ENCODE measurements at regions not wholly inside any gene's neighbourhood (a gene's known extent, or its start where the extent isn't known, plus 50 kb on each side); places are given as distances from the start of the nearest gene placed in this dataset.
"Not testable (repeated sequence)": the region's sequence is repeated elsewhere in the genome, so short reads cannot be mapped to it uniquely, and the experiment has no call there.

DNA sequence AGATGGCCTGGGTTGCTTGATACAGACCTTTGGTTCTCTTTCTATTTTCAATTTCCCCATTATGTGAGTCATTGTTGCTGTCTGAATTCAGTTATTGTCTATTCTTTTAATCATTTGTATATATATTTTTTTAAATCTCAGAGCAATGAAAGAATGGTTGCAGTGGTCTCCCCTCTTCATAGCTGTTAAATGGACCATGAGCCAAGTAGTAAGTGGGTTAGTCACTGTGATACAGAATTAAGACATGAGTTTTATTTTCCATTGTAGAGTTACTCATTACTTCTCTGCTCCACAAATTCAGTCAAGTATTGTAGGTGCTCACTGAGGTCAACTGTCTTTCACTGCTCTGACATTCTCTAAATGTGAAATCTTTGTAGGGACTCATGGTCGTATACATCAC, 174.6 kb upstream of the GRAMD2B start:
- no peak for DNase-seq (ENCODE audit: low read depth)

DNA sequence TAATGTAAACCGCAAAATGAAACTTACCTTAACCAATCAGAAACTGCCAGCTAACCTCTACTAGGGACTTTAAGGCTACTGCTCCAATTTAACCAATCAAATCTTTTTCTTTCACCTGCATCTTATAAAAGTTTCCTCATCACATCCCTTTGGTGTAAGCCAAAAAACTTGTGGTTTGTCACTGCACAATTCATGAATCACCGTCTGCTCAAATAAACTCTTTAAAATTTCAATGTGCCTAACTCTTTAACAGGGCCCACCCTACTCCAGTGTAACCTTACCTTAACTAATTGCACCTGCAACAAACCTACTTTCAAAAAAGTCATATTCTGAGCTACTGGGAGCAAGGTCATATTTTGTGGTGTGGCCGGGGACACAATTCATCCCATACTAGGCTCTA, 172.2 kb upstream of the GRAMD2B start:
- DNase-seq (ENCODE audit: low read depth), result no peak

DNA sequence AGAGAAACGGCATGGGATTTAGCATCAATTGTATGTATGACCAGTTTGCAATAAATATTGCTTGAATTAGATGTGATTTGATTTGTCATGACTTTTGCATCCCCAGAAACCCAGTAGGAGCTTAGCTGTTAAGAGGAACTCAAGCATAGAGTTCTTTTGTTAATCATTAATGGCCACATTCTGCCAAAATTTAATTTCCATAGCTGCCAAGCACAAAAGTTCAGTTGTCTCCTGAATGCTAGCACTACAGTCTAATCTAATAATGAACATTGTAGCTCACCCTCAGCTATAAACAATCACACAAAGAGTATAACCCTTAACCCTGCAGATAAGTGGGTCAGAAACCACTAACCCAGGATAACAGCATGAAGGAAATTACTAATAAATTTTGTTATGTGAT, 169.8 kb upstream of the GRAMD2B start:
- DNase-seq (ENCODE audit: low read depth), result no peak

DNA sequence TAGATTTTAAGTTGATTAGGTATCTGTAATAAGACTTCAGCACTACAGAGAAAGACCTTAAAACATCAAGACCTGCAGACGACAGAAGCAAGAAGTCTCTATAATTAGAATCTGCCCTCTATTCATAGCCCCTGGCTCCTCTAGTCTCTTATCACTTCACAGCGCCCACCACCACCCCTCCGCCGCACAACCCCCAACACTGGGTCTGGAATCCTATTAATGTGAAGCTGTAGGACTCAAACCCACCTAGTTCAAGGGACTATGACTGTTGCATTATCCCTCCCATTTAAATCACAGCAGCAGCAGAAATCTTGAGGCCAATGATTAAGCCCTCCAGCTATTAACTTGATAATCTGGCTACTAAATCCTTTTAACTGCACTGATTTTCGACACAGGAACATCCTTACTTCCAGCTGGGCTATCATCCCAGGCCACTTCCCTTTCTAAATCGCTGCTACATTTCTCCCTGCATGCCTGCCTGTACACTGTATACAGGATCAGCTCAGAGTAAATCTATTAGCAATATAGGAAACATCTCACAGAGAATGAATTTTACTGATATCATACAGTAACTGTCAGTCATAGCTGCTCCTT, 159.5 kb upstream of the GRAMD2B start:
- no peak for DNase-seq (ENCODE audit: low read depth)

DNA sequence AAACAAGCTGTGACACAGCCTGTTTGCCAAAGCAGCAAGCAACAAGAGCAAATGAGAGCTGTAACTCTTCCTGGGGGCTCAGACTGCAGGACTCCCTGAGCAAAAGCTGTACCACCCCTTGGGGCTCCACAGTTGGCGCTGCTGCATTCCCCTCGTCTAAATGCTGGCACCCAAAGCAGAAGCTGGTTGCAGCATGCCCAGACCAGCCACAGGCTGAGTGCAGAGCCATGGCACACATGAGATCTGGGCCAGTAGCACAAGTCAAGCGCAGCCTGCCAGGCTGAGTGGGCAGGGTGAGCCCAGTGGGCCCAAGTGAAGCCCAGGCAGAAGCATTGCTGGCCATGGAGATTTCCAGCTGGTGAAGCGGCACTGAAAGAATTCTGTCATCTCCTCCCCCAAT, 157.3 kb upstream of the GRAMD2B start:
- no peak for DNase-seq (ENCODE audit: low read depth)

DNA sequence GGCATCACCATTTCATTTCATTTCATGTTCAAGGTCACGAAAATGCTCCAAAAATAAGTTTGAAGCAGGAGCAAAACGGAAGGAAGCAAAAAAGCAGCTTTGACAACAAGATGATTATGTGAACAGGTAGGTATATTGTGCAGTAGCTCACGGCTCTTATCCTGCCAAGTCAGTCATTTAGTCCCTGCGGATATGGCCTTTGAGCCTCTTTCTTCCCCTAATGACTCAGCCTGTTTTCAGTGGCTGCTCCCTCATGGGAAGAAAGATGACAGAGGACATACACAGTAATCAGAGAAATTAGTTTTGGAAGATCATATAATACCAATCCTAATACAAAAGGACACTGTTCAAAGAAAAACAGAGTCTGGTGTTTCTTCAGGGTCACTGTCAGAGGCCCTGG, 155.8 kb upstream of the GRAMD2B start:
- DNase-seq (ENCODE audit: low read depth), result no peak

DNA sequence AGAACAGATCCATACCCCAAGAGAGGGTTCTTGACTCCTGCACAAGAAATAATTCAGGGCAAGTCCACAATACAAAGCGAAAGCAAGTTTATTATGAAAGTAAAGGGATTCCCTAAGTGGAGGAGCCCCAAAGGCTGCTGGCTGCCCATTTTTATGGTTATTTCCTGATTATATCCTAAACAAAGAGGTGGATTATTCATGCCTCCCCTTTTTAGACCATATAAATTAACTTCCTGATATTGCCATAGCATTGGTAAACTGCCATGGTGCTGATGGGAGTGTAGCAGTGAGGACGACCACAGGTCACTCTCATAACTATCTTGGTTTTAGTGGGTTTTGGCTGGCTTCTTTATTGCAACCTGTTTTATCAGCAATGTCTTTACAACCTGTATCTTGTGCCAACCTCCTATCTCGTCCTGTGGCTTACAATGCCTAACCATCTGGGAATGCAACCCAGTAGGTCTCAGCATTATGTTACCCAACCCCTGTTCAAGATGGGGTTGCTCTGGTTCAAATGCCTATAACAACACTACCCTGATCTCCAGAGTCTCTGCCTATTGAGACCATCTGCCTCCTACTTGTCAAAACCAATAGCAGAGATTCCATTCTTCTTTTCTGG, 154.4 kb upstream of the GRAMD2B start:
- no peak for DNase-seq (ENCODE audit: low read depth)

DNA sequence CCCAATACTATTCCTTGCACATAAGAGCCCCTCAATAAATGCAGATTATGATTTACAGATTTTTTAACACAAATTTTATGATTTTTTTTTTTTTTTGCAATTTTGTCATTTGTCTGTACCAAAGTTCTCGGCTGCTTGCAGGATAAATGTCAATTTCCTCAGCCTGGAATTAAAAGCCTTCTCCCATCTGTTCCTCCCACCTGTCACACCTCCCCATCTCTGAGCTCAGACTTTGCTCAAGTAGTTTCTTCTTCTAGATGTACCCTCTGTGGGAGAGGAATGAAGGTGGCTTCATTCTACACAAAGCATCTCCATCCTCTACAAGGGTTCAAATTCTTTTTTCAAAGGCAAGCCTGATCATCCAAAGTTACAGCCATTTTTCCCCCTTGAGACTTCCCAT, 153.7 kb upstream of the GRAMD2B start:
- DNase-seq (ENCODE audit: low read depth), result no peak

DNA sequence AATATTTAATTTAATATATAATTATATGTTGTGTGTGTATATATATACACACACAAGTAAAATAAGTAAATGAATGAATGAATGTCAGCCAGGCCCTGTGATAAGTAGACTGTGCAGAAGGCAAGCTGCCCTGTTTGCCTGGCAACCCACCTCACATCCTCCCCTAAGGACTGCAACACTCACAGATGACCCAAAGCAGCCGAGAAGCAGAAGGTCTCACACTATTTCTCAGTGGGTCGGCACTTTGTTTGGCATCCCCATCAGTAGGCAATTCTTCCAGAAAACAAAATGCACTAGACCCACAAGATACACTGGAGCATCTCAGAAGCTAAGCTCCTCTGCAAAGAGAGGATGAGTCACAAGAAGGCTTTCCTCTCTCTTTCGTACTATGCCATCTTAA, 152.1 kb upstream of the GRAMD2B start:
- no peak for DNase-seq (ENCODE audit: low read depth)

DNA sequence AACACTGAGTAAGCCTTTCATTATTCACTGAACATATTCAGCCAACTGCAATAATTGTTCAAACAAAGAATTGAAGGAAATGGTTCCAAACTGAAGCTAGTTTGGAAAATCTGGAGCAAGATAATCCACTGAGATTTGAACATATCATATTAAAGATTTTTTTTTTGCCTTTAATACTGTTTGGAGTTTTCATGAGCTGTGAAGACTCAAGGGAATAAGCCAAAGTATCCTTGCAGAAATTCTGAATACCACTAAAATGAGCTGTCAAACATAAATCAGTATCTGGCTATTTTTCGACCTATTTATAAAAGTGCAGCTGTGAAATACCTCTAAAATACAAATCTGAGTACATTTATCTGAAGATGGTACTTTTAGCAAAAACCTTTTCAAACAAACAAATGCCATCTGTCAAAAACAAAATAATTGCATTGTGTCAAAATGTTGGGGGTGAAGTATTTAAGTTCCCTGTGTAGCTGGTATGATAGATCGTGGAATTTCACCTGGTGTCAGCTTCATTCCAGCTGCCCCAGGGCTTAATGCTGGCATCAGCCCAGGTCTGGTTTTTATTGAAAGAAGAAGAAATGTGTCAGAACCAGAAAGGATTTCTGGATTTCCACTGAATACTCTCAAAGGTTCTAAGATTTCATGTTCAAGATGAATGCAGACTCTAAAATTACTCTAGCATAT, 149.0 kb upstream of the GRAMD2B start:
- DNase-seq (ENCODE audit: low read depth), result no peak

DNA sequence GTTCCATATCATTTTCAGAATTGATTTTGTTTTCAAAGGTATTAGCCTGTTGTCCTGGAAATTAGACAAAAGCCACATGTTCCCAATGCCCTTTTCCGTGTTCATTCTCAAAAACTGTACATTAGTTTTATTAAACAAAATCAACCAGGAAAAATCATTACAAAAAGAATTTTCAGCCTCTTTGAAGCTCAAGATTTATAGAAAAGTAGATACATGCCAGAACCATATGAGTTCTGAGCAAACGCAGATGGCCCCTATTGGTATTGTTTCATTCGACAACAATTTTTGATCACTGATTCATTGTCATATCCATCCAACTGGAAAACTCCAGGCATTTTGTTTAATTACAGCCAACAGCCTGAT, 148.5 kb upstream of the GRAMD2B start:
- DNase-seq (ENCODE audit: low read depth), result no peak

DNA sequence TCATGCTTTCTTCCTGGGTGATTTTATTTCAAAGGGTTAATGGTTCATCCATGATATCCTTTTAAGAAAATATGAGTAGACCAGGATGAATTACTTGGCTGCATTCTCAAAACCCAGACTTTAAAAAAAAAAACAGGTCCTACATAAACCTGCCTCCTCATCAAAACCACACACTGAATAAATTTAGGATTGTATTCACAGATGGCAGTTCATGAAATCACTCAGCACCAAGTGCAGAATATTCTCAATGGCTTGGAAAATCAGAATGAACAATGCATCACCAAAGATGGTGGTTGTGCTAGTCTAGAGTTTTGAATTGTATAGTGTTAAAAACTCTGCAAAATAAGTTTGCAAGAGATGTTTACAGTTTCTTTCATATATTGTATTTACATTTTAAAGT, 145.4 kb upstream of the GRAMD2B start:
- DNase-seq (ENCODE audit: low read depth), result no peak

DNA sequence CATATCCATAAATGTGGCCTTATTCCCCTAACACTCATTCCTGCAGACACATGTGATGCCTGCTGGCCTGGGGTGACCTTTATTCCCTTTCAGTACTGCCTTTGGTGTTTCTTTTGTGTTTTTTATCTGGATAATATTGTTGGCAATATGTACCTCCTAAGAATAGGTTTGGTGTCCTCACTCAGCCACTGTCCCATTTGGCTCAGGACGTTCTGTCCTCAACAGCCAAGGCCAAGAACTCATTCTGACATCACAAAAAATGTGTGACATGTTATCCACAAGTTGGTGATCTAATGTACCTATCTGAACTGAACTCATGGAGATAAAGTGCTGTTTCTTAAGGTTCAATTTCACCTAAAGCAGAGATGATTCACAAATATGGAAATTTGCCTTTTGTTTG, 142.9 kb upstream of the GRAMD2B start:
- no peak for DNase-seq (ENCODE audit: low read depth)

DNA sequence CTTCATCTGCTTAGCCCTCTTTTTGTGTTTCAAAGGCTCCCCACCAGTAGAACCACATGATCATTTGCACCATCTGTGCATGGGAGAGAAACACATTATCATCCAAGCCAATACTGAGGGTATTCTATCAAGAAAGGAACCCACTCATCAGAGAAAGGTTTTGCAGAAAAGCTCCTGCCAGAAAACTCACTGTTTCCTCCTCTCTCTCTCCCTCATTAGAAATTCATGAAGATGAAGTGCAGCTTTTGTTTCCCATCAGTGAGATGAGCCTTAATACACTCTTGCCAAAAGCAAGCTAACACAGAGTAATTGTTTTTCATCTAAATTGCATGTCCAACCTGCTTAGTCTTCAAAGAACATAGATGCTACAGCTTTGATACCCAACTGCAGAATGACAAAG, 142.4 kb upstream of the GRAMD2B start:
- no peak for DNase-seq (ENCODE audit: low read depth)

DNA sequence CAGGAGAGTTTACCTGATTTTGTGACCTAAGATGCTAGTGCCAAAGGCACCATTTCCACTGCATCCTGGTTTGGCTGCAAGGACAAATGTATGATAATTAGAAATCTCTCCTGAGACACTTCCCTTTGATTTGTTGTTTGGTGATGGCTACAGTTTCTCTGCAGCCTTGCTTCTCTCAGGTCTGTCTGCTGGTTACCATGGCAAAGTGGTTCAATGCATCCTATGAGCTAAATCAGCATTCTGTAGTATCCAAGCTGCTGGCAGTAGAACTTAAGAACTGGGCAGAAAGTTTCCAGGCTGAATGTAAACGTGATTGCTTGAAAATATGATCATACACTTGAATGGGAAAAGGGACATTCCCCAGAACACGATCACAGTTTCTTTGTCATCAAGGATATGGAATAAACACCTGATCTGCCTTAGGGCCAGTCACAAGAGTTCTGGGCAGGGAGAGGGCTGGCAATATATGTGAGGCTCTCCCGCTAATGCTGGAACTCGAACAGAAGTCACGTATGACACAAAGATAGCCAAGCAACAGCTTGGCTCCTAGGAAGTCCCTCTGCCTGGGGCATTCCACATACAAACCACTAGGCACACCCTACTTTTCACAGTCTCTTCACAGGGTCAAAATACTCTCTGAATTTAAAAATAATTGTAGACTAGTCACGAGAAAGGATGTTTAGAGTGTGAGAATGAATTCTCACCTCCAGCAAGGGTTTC, 138.1 kb upstream of the GRAMD2B start:
- DNase-seq (ENCODE audit: low read depth), result no peak

DNA sequence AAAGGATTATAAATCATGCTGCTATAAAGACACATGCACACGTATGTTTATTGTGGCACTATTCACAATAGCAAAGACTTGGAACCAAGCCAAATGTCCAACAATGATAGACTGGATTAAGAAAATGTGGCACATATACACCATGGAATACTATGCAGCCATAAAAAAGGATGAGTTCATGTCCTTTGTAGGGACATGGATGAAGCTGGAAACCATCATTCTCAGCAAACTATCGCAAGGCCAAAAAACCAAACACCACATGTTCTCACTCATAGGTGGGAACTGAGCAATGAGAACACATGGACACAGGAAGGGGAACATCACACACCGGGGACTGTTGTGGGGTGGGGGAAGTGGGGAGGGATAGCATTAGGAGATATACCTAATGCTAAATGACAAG, 127.1 kb upstream of the GRAMD2B start:
- DNase-seq (ENCODE audit: low read depth), result not testable (repeated sequence)

DNA sequence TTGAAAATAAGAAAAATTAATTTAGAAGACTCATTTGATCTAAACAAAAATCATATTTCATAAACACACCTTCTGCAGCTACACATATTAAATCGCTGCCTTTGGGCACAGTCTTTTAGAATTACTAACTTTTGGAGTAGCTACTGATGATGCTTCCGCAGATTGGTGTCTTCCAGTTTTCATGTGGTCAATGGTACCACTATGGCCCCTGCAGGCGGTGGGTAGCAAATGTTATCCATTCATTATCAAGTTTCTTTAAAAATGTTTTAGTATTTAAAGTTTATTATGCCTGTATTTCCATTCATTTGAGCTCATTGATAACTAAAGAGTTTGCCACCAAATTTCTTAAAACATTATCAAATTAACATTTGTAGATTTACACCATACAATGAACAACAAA, 122.9 kb upstream of the GRAMD2B start:
- DNase-seq (ENCODE audit: low read depth), result no peak

DNA sequence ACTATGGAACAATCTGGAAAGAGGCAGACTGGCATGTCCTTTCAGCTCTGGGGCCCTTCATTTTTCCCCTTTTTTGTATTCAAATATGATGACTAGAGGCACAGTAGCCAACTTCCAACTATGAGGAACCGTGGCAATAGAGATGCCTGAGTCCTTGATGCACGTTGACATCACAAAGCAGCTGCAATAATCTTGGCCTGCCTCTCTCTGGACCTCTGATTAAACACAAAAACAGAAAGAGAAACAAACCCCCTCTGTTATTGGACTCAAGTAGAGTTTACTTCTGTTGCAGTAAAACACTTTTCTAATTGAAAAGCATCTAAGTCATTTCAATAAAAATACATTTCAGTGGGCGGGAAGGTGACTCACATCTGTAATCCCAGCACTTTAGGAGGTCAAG, 122.2 kb upstream of the GRAMD2B start:
- no peak for DNase-seq (ENCODE audit: low read depth)

DNA sequence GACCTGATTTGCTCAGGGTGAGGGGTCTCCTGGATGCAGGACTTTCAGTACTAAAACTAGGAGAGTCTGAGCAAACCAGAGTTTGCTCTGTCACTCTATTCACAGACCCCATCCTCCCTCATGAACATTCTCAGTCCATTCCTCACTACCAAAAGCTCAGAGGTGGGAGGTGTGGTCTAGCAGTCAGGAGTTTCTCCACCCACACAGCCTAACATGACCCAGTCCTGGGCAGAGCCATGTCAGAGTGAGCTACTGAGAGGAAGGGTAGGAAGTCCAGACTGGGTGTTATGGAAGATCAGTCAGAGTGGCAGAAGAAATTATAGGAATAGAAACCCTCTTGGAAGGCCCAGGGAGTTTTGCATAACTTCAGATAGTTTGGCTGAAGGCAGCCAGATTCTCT, 113.3 kb upstream of the GRAMD2B start:
- no peak for DNase-seq (ENCODE audit: low read depth)

DNA sequence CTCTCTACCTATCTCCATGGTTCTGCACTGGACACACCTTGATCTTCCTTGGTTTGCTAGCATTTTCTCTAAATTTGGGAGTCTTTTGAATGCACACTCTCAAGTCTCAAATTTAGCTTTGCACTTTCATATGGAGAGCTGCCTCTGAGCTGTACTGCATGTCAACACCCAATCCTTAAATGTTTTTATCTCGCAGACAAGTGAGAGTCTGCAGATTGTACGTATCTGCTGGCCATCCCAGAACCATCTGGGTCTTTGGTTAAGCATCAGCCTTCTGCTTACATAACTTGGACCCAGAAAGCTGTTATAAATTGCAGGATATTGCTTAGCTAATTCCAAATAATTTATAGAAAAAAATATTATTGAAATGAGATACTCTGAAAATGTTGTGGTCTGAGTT, 111.4 kb upstream of the GRAMD2B start:
- no peak for DNase-seq (ENCODE audit: low read depth)

DNA sequence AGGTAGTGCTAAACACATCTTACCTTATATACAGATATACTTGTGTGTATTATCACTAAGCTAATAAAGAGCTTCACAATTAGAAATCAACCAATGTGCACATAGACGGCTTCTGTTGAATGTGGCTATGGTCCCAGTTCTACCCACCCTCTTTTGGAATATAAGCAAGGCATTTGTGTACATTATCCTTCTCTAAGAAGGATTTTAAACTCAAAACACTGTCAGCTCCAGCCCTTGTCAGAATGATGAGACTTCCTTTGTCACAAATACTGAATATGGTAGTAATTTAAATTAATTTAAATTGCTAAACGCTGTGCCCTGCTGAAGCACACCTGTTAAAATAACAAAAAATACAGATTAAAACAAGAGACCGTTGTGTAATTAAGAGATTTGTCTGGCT, 107.9 kb upstream of the GRAMD2B start:
- no peak for DNase-seq (ENCODE audit: low read depth)

DNA sequence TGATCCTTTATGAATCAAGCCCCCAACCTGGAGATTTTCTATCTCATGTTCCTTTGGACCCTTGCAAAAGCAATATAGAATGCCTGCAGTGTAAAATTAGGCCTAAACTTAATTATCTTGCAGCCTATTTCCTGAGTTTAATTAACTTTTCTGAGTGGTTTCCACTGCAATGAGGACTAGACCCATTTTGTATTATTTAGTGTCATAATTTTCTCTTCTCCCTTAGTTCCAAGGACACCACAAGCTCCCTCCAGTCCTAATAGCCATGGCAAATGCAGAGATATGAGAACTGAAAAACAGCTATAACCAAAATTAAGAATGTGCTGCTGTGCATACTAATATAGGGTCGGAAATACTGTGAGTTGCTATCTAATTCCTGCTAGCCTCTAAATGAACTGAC, 90.9 kb upstream of the GRAMD2B start:
- DNase-seq (ENCODE audit: low read depth), result no peak

DNA sequence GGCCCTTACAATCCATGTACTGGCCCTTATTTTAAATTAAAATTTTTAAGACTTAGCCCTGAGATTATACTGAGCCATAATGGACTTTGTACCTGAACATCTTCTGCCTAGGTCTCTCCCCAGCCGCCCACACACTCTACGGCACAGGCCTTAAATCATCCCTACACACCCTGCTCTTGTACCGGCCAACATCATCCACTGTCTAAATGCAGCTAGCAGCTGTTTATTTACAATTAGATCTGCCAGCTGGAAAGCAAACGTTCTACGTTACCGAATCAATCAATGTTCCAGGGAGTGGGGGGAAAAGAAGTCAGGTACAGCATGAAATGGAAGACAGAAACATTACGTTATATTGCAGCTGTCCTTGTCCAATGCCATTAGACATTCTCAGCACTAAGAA, 88.4 kb upstream of the GRAMD2B start:
- no peak for DNase-seq (ENCODE audit: low read depth)
